GM12892 (cell line): ENCODE measurements at regions not wholly inside any gene's neighbourhood (a gene's known extent, or its start where the extent isn't known, plus 50 kb on each side); places are given as distances from the start of the nearest gene placed in this dataset.

Experiments used
- POLR2A ChIP-seq: IDR thresholded peaks from 2 replicates; pipeline ENCODE4 v1.6.1; 2011; ENCODE audit warnings: low read depth, low read length, control low read depth
- POLR2AphosphoS5 ChIP-seq: IDR thresholded peaks from 2 replicates; pipeline ENCODE4 v1.6.1; 2011; ENCODE audit warnings: low read depth, low read length, control low read depth
- TAF1 ChIP-seq: IDR thresholded peaks from 2 replicates; pipeline ENCODE4 v1.6.1; 2011; ENCODE audit warnings: low read depth, mild to moderate bottlenecking, control low read depth, low read length, borderline replicate concordance

DNA sequence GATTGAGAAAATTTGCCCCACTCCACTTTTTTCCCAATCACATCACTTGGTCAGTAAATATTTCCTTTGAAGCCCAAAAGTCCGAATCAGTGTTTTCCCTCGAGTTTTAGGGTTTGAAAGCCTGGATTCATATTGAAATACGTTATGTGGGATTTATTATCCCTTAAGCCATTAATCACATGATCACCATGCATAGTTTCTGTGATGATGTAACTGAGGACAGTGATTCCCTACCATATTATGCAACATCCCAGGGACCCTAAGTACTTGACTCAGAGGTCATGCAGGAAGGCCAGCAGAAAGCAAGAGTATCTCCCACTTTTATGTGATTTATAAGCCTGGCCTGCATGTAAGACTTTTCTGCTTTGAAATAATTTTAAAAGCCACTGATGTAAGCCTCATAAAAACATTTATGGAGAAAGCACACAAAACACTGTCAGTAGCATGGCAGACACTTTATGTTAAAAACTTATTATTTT is 630.6 kb upstream of the ZWINT start:
- TF ChIP-seq POLR2AphosphoS5 = no peak
- no peak for TF ChIP-seq POLR2A
- no peak for TF ChIP-seq TAF1
